ENCODE measurements at regions not wholly inside any gene's neighbourhood (a gene's known extent, or its start where the extent isn't known, plus 50 kb on each side); places are given as distances from the start of the nearest gene placed in this dataset.

DNA sequence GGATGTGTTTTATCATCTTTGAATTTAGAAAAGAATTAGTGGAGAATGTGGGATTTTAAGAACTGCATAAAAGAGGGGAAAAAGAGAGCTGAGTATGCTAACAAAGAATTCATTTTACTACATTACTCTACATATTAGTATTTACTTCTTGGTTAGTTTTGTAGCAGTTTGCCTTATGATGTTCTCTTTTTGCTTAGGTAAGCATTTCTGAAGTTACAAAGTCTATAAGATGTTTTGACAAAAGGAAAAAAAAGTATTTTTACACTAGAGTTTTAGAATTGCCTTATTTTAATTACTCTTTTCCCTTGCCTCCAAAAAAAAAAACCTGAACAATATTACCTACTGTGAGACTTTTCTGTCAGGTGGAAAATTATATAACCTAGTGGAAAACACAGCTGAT lies 739.5 kb upstream of the SLC39A10 start:
- no peak overlapping the region for H4K91ac ChIP-seq (ENCODE audit: low read depth, low read length)
- H3K9me3 ChIP-seq (ENCODE audit: insufficient read depth, low read depth, low read length): no peaks in the 10 kb centered on the region
- H3K27me3 ChIP-seq (ENCODE audit: insufficient read depth, low read length): no peaks in the 10 kb centered on the region
- H3K4me3 ChIP-seq (ENCODE audit: low read depth, low read length): no peak overlapping the region
- H3K4ac ChIP-seq (ENCODE audit: low read depth, low read length): no peak overlapping the region
- no peaks in the 10 kb centered on the region for H3K4me1 ChIP-seq (ENCODE audit: control insufficient read depth in 1 of 2, insufficient read depth in 2 of 2, low read length in 2 of 2)
- H2BK12ac ChIP-seq (ENCODE audit: low read length): no peak overlapping the region
- DNase-seq: no peak
- H4K8ac ChIP-seq (ENCODE audit: low read depth, low read length): no peak overlapping the region
- no peak overlapping the region for H2BK120ac ChIP-seq (ENCODE audit: insufficient read depth, low read length, poor library complexity)
- H2AK5ac ChIP-seq (ENCODE audit: low read length): no peak overlapping the region
- H3K79me2 ChIP-seq (ENCODE audit: control insufficient read depth, insufficient read depth, low read length, poor library complexity): no peaks in the 10 kb centered on the region
- no peak overlapping the region for H3K4me2 ChIP-seq (ENCODE audit: low read length)
- no peak overlapping the region for H3K14ac ChIP-seq (ENCODE audit: low read length)
- H3K36me3 ChIP-seq (ENCODE audit: control insufficient read depth in 1 of 2, insufficient read depth in 2 of 2, low read length in 2 of 2): no peaks in the 10 kb centered on the region
- no peak overlapping the region for H2AFZ ChIP-seq (ENCODE audit: insufficient read depth, low read length, poor library complexity)
- H2BK5ac ChIP-seq (ENCODE audit: low read depth, low read length, poor library complexity): no peak overlapping the region
- no peak overlapping the region for H3K23ac ChIP-seq (ENCODE audit: low read length)
- H4K12ac ChIP-seq (ENCODE audit: low read depth, low read length): no peak overlapping the region
- H3K9ac ChIP-seq (ENCODE audit: low read length): no peak overlapping the region
- H3K18ac ChIP-seq (ENCODE audit: low read length): no peak overlapping the region
- no peak overlapping the region for H3K27ac ChIP-seq (ENCODE audit: low read depth, low read length)
- H3K79me1 ChIP-seq (ENCODE audit: low read length): no peaks in the 10 kb centered on the region

DNA sequence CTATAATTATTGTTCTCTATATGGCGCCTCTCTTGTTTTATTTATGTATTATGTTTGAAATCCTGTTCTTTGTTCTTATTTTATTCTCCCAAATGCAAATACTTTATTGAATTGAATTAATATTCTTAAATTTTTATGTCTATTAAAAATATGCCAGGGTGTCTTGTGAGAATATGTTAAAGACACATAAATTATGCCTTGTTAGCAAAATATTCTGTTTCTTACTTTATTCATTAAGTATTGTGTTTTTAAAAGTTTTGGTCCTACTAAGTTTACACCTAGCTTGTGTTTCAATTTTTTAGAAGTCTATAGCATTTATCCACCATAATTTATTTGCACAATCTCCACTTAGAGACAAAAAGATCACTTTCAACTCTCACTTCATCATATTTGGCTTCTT lies 741.5 kb upstream of the SLC39A10 start:
- H3K4me2 ChIP-seq (ENCODE audit: low read length): no peak overlapping the region
- no peak overlapping the region for H4K12ac ChIP-seq (ENCODE audit: low read depth, low read length)
- no peak overlapping the region for H3K23ac ChIP-seq (ENCODE audit: low read length)
- no peak overlapping the region for H2BK12ac ChIP-seq (ENCODE audit: low read length)
- H2BK120ac ChIP-seq (ENCODE audit: insufficient read depth, low read length, poor library complexity): no peak overlapping the region
- no peaks in the 10 kb centered on the region for H3K9me3 ChIP-seq (ENCODE audit: insufficient read depth, low read depth, low read length)
- DNase-seq: no peak
- no peaks in the 10 kb centered on the region for H3K36me3 ChIP-seq (ENCODE audit: control insufficient read depth in 1 of 2, insufficient read depth in 2 of 2, low read length in 2 of 2)
- H3K4ac ChIP-seq (ENCODE audit: low read depth, low read length): no peak overlapping the region
- H2AK5ac ChIP-seq (ENCODE audit: low read length): no peak overlapping the region
- H3K18ac ChIP-seq (ENCODE audit: low read length): no peak overlapping the region
- H3K27ac ChIP-seq (ENCODE audit: low read depth, low read length): no peak overlapping the region
- H3K79me2 ChIP-seq (ENCODE audit: control insufficient read depth, insufficient read depth, low read length, poor library complexity): no peaks in the 10 kb centered on the region
- H3K27me3 ChIP-seq (ENCODE audit: insufficient read depth, low read length): no peaks in the 10 kb centered on the region
- H3K4me3 ChIP-seq (ENCODE audit: low read depth, low read length): no peak overlapping the region
- no CpG with 5 or more reads among the region's 1 CpG for WGBS (ENCODE audit: extremely low coverage, insufficient coverage, insufficient read length)
- H2AFZ ChIP-seq (ENCODE audit: insufficient read depth, low read length, poor library complexity): no peak overlapping the region
- H3K9ac ChIP-seq (ENCODE audit: low read length): no peak overlapping the region
- H2BK5ac ChIP-seq (ENCODE audit: low read depth, low read length, poor library complexity): no peak overlapping the region
- H4K91ac ChIP-seq (ENCODE audit: low read depth, low read length): no peak overlapping the region
- no peak overlapping the region for H3K14ac ChIP-seq (ENCODE audit: low read length)
- no peak overlapping the region for H4K8ac ChIP-seq (ENCODE audit: low read depth, low read length)
- no peaks in the 10 kb centered on the region for H3K79me1 ChIP-seq (ENCODE audit: low read length)
- H3K4me1 ChIP-seq (ENCODE audit: control insufficient read depth in 1 of 2, insufficient read depth in 2 of 2, low read length in 2 of 2): no peaks in the 10 kb centered on the region

DNA sequence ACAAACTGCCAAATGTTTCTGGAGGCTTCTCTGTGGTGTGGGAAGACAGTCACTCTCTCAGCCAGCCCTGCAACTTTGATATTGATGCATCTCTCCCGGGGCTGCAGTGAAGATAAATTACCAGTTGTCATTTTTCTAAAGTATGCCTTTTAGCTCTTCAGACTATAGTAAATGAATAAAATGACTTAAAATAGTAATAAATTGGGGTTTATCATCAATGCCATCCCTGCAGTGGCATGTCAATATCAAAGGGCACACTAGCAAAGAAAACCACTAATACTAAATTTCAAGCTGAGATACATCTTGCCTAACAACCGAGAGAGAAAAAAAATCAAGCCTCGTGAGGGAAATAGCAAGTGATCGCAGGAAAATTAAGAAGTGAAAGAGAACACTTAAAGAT lies 749.5 kb upstream of the SLC39A10 start:
- H2AK5ac ChIP-seq (ENCODE audit: low read length): no peak overlapping the region
- H3K27ac ChIP-seq (ENCODE audit: low read depth, low read length): no peak overlapping the region

DNA sequence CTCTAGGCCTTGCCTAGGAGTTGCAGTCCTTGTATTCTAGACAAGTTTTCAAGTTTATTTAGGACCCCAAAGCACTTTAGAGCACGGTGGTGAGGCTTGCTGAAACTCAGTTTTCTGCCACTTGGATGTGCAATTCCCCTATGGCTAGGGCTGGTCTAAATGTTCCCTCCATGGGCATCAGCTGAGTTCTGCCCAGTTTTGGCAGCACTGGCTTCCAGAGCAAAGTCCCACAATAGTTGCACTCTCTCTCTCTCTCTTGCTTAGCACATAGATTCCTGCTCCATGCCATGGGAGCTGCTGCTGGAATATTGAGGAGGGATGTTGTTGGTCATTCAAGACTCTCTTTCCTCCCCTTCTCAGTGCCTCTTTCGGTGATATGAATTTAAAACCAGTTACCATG lies 760.2 kb upstream of the SLC39A10 start:
- no peaks in the 10 kb centered on the region for H3K79me2 ChIP-seq (ENCODE audit: control insufficient read depth, insufficient read depth, low read length, poor library complexity)
- no peak overlapping the region for H3K18ac ChIP-seq (ENCODE audit: low read length)
- H3K4ac ChIP-seq (ENCODE audit: low read depth, low read length): no peak overlapping the region
- H3K27ac ChIP-seq (ENCODE audit: low read depth, low read length): no peak overlapping the region
- H3K9ac ChIP-seq (ENCODE audit: low read length): no peak overlapping the region
- H3K4me3 ChIP-seq (ENCODE audit: low read depth, low read length): no peak overlapping the region
- no peaks in the 10 kb centered on the region for H3K79me1 ChIP-seq (ENCODE audit: low read length)
- no peak overlapping the region for H3K23ac ChIP-seq (ENCODE audit: low read length)
- H3K9me3 ChIP-seq (ENCODE audit: insufficient read depth, low read depth, low read length): no peaks in the 10 kb centered on the region
- no peak overlapping the region for H2AFZ ChIP-seq (ENCODE audit: insufficient read depth, low read length, poor library complexity)
- no peak overlapping the region for H2AK5ac ChIP-seq (ENCODE audit: low read length)
- H2BK12ac ChIP-seq (ENCODE audit: low read length): no peak overlapping the region
- H4K91ac ChIP-seq (ENCODE audit: low read depth, low read length): no peak overlapping the region
- WGBS (ENCODE audit: extremely low coverage, insufficient coverage, insufficient read length): no CpG with 5 or more reads among the region's 2 CpGs
- H3K36me3 ChIP-seq (ENCODE audit: control insufficient read depth in 1 of 2, insufficient read depth in 2 of 2, low read length in 2 of 2): no peaks in the 10 kb centered on the region
- no peak overlapping the region for H3K4me2 ChIP-seq (ENCODE audit: low read length)
- no peak for DNase-seq
- no peak overlapping the region for H4K8ac ChIP-seq (ENCODE audit: low read depth, low read length)
- no peak overlapping the region for H4K12ac ChIP-seq (ENCODE audit: low read depth, low read length)
- no peak overlapping the region for H3K14ac ChIP-seq (ENCODE audit: low read length)
- no peak overlapping the region for H2BK5ac ChIP-seq (ENCODE audit: low read depth, low read length, poor library complexity)
- no peaks in the 10 kb centered on the region for H3K4me1 ChIP-seq (ENCODE audit: control insufficient read depth in 1 of 2, insufficient read depth in 2 of 2, low read length in 2 of 2)
- no peaks in the 10 kb centered on the region for H3K27me3 ChIP-seq (ENCODE audit: insufficient read depth, low read length)
- H2BK120ac ChIP-seq (ENCODE audit: insufficient read depth, low read length, poor library complexity): no peak overlapping the region

More for the DNA sequence above, 749.5 kb upstream of the SLC39A10 start:
- Histone ChIP-seq H4K12ac (ENCODE audit: low read depth, low read length) (no peak overlapping the region), H3K9me3 (ENCODE audit: insufficient read depth, low read depth, low read length) (no peaks in the 10 kb centered on the region), H4K91ac (ENCODE audit: low read depth, low read length) (no peak overlapping the region), H3K4me2 (ENCODE audit: low read length) (no peak overlapping the region), H3K79me2 (ENCODE audit: control insufficient read depth, insufficient read depth, low read length, poor library complexity) (no peaks in the 10 kb centered on the region), H3K27me3 (ENCODE audit: insufficient read depth, low read length) (no peaks in the 10 kb centered on the region), H2AFZ (ENCODE audit: insufficient read depth, low read length, poor library complexity) (no peak overlapping the region), H3K9ac (ENCODE audit: low read length) (no peak overlapping the region), H3K4me1 (ENCODE audit: control insufficient read depth in 1 of 2, insufficient read depth in 2 of 2, low read length in 2 of 2) (no peaks in the 10 kb centered on the region), H4K8ac (ENCODE audit: low read depth, low read length) (no peak overlapping the region), H2BK120ac (ENCODE audit: insufficient read depth, low read length, poor library complexity) (no peak overlapping the region), H3K4me3 (ENCODE audit: low read depth, low read length) (no peak overlapping the region), H3K18ac (ENCODE audit: low read length) (no peak overlapping the region), H2BK12ac (ENCODE audit: low read length) (no peak overlapping the region), H3K23ac (ENCODE audit: low read length) (no peak overlapping the region), H2BK5ac (ENCODE audit: low read depth, low read length, poor library complexity) (no peak overlapping the region), H3K79me1 (ENCODE audit: low read length) (no peaks in the 10 kb centered on the region), H3K4ac (ENCODE audit: low read depth, low read length) (no peak overlapping the region), H3K14ac (ENCODE audit: low read length) (no peak overlapping the region), H3K36me3 (ENCODE audit: control insufficient read depth in 1 of 2, insufficient read depth in 2 of 2, low read length in 2 of 2) (no peaks in the 10 kb centered on the region)
- no CpG with 5 or more reads among the region's 4 CpGs for WGBS (ENCODE audit: extremely low coverage, insufficient coverage, insufficient read length)
- no peak for DNase-seq

DNA sequence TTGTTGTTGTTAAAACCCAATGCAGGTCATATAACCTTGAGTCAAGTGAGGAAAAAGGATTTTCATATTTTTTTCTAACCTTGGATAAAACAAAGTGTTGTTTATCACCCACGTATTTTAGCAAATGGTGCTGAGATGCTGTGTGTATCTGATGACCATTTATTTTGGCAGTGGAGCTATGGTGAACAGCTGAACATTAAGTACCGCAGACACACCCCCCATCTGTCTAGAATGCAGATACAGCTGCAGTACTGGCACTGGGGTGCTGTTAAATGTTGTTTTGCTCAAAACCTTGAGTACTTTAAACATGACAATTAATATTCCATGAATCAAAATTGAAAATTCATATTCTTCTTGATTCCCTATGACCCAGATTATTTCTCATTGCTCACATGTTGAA lies 773.3 kb upstream of the SLC39A10 start:
- Histone ChIP-seq H4K8ac (ENCODE audit: low read depth, low read length) (no peak overlapping the region), H3K18ac (ENCODE audit: low read length) (no peak overlapping the region), H3K79me1 (ENCODE audit: low read length) (no peaks in the 10 kb centered on the region), H2BK120ac (ENCODE audit: insufficient read depth, low read length, poor library complexity) (no peak overlapping the region), H3K4me3 (ENCODE audit: low read depth, low read length) (no peak overlapping the region), H3K4ac (ENCODE audit: low read depth, low read length) (no peak overlapping the region), H3K14ac (ENCODE audit: low read length) (no peak overlapping the region), H3K79me2 (ENCODE audit: control insufficient read depth, insufficient read depth, low read length, poor library complexity) (no peaks in the 10 kb centered on the region), H3K27ac (ENCODE audit: low read depth, low read length) (no peak overlapping the region), H2AFZ (ENCODE audit: insufficient read depth, low read length, poor library complexity) (no peak overlapping the region), H2AK5ac (ENCODE audit: low read length) (no peak overlapping the region), H3K9me3 (ENCODE audit: insufficient read depth, low read depth, low read length) (no peaks in the 10 kb centered on the region), H3K4me1 (ENCODE audit: control insufficient read depth in 1 of 2, insufficient read depth in 2 of 2, low read length in 2 of 2) (no peaks in the 10 kb centered on the region), H3K9ac (ENCODE audit: low read length) (no peak overlapping the region), H3K4me2 (ENCODE audit: low read length) (no peak overlapping the region), H3K36me3 (ENCODE audit: control insufficient read depth in 1 of 2, insufficient read depth in 2 of 2, low read length in 2 of 2) (no peaks in the 10 kb centered on the region), H2BK5ac (ENCODE audit: low read depth, low read length, poor library complexity) (no peak overlapping the region), H3K27me3 (ENCODE audit: insufficient read depth, low read length) (no peaks in the 10 kb centered on the region), H4K91ac (ENCODE audit: low read depth, low read length) (no peak overlapping the region), H3K23ac (ENCODE audit: low read length) (no peak overlapping the region), H4K12ac (ENCODE audit: low read depth, low read length) (no peak overlapping the region), H2BK12ac (ENCODE audit: low read length) (no peak overlapping the region)
- DNase-seq: no peak
- no CpG with 5 or more reads among the region's 2 CpGs for WGBS (ENCODE audit: extremely low coverage, insufficient coverage, insufficient read length)

All from trophoblast cell (in vitro differentiated cells and primary cell).